ENCODE measurements at regions not wholly inside any gene's neighbourhood (a gene's known extent, or its start where the extent isn't known, plus 50 kb on each side); places are given as distances from the start of the nearest gene placed in this dataset.

DNA sequence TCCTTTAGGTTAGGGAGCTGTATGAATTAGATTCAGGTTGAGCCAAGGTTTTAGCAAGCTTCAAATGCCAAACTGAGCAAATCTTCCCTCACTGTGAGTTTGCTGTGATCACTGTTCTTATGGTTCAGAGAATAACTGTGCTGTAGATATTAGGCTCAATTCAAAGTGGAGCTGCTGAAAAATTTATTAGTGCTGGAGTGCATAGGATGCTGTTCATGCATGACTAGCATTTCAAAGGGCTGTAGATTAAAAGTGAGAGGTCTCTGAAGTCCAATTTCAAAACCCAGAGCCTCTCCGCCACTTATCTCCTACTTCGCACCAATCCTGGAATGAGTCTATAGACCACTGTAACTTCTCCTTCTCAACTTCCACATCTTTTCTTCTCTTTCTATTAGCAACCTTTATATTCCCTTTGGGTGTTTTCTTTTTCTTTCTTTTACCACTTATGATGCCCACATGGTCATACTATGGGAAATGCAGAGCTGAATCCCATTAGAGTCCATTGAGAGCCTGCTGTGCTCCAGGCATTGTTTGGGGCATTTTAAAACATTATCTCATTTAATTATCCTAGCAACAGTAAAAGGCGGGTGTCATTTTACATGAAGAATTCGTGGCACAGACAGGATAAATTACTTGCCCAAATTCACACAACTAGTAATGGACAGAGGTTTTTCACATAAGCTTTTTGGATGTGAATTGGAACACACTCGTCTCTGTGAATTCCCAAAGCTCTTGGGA is 77.5 kb upstream of the EEA1 start:
- TF ChIP-seq GATA3 (IDR thresholded peaks at IDR 0.05; ENCODE audit: low read depth, low read length) (no peak), GATA2 (IDR thresholded peaks at IDR 0.05; ENCODE audit: low read depth, low read length) (no peak)

- no peak for TF ChIP-seq GATA2 (IDR thresholded peaks at IDR 0.05; ENCODE audit: low read depth, low read length)
- TF ChIP-seq GATA3 (IDR thresholded peaks at IDR 0.05; ENCODE audit: low read depth, low read length): no peak
Observed at GRCh38 chr12:93007544-93007943, 78.4 kb upstream of the EEA1 start.

GRCh38 chr12:93008044-93008778 is 79.1 kb upstream of the EEA1 start:
- TF ChIP-seq GATA2 (IDR thresholded peaks at IDR 0.05; ENCODE audit: low read depth, low read length) (no peak), GATA3 (IDR thresholded peaks at IDR 0.05; ENCODE audit: low read depth, low read length) (no peak)

- TF ChIP-seq GATA3 (IDR thresholded peaks at IDR 0.05; ENCODE audit: low read depth, low read length) (no peak), GATA2 (IDR thresholded peaks at IDR 0.05; ENCODE audit: low read depth, low read length) (no peak)
Observed at GRCh38 chr12:93009533-93009932, 80.4 kb upstream of the EEA1 start.

DNA sequence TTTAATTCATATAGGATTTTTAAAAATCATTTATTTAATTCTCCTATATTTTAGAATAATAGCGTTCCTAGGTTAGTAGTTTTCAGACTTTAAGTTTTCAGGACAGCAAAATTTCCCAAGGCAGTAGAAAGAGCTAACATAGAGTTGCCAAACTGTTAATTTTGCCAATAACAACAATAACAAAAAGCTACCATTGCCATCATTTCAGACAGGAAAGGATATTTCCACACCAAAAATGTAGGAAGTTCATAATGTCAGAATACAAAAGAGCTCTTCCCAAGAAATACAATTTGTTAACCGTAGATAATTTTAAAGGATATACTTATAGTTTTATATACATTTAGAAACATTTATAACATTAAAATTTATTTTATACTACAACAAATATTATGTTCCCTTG is 81.4 kb upstream of the EEA1 start:
- TF ChIP-seq GATA2 (IDR thresholded peaks at IDR 0.05; ENCODE audit: low read depth, low read length) (no peak), GATA3 (IDR thresholded peaks at IDR 0.05; ENCODE audit: low read depth, low read length) (no peak)

DNA sequence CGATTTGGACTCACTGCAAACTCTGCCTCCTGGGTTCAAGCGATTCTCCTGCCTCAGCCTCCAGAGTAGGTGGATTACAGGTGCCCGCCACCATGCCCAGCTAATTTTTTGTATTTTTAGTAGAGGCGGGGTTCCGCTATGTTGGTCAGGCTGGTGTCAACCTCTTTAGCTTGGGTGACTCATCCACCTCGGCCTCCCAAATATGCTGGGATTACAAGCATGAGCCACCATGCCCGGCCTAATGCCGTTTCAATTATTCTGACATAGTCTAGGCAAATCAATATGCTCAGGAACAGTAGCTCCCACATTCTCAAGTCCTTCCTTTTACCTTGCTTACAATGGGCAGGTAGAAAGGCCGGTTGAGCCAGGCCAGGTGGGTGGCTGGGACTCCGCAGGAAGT is 82.0 kb upstream of the EEA1 start:
- TF ChIP-seq GATA2 (IDR thresholded peaks at IDR 0.05; ENCODE audit: low read depth, low read length): no peak
- no peak for TF ChIP-seq GATA3 (IDR thresholded peaks at IDR 0.05; ENCODE audit: low read depth, low read length)

GRCh38 chr12:93015871-93016751 is 87.0 kb upstream of the EEA1 start:
- TF ChIP-seq GATA2 (IDR thresholded peaks at IDR 0.05; ENCODE audit: low read depth, low read length): no peak
- no peak for TF ChIP-seq GATA3 (IDR thresholded peaks at IDR 0.05; ENCODE audit: low read depth, low read length)

DNA sequence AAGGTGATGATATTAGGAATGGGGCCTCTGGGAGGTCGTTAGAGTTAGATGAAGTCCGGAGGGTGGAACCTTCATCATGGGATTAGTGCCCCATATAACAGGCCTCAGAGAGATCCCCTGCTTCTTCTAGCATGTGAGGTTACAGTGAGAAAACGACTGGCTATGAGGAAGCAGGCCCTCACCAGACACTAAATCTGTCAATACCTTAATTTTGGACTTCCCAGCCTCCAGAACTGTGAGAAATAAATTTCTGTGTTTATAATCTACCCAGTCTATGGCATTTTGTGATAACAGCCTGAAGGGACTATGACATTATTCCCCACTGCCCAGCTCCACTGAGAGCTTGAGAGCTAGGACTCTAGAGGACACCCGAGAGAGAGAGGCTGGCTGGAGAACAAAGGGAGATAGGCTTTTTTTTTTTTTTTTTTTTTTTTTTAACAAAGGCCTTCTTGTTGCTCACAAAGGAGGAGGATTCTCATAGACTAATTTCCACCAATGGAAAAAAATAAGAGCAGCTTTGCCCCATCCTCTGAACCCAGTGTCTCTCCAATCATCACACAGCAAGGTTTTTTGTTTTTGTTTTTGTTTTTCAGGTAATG is 87.8 kb upstream of the EEA1 start:
- no peak for TF ChIP-seq GATA3 (IDR thresholded peaks at IDR 0.05; ENCODE audit: low read depth, low read length)
- no peak for TF ChIP-seq GATA2 (IDR thresholded peaks at IDR 0.05; ENCODE audit: low read depth, low read length)

- no peak for TF ChIP-seq GATA2 (IDR thresholded peaks at IDR 0.05; ENCODE audit: low read depth, low read length)
- TF ChIP-seq GATA3 (IDR thresholded peaks at IDR 0.05; ENCODE audit: low read depth, low read length): no peak
Observed at GRCh38 chr12:93018610-93019009, 89.5 kb upstream of the EEA1 start.

GRCh38 chr12:93019212-93019927 is 90.3 kb upstream of the EEA1 start:
- no peak for TF ChIP-seq GATA3 (IDR thresholded peaks at IDR 0.05; ENCODE audit: low read depth, low read length)
- TF ChIP-seq GATA2 (IDR thresholded peaks at IDR 0.05; ENCODE audit: low read depth, low read length): no peak

DNA sequence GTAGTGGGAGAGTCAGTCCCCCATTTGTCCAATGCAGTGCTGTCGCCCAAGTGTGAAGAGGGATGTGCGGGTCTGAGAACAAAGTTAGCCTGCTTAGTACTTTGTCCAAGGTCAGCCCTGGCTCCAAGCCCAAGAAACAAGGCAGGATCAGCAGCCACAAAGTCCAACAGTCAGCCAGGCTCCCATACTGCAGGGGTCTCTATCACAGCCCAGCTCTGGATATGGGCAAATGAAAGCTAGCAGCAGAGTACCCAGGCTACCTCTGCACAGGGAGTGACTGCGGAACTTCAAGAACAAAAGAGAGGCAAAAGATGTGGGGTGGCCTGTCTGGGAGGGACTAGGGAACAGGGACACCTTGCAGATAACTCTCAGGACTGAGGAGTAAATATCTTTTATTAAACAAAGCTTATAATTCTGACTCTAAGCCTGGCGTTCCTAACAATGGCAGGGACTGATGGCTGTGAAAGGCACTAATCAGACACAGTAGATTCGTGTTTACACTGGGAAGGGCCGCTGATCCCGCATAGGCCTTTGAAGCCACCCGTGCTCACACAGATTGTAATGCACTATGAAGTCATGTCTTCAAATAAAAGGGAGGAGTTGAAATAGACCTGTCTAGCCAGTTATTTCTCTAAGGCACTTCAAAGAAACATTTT is 91.0 kb upstream of the EEA1 start:
- TF ChIP-seq GATA3 (IDR thresholded peaks at IDR 0.05; ENCODE audit: low read depth, low read length): no peak
- no peak for TF ChIP-seq GATA2 (IDR thresholded peaks at IDR 0.05; ENCODE audit: low read depth, low read length)

DNA sequence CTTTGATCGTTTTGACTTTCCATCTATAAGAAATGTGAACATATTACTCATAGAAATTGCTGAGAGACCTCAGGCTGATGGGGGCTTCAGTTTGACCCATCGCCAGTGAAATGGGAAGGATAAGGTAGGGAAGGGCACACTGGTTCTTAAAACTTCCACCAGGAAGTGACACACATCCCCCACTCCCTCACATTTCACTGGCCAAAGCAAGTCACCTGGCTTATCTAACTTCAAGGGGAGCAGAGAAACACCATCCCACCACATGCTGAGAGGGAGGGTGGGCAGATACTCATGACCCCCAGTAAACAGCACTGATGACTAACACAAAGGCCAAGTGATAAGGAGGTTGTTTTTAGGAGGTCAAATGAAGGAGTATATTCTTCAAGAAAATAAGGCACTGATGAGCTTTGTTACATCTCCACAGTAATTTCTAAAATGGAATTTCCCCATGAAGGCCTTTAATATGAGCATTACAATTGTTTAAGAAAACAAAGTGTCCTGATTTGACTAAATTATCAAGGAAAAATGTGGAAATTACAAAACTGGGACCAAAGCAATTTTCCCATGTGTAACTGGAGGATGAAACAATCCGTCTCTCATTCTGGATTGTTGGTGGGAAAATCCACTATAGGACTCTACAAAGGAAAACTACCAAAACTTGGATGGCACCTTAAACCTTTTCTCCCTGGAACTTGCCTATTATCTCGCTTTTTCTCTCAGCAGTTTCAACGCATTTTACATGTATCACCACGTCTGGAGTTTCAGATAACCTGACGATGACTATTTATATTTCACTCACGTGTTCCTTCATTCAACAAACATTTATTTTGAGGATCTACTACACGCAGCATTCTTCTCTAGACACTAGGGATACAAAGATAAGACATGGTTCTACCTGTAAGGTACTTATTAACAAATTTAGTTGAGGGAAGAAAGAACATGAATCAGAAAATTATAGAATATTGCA is 91.8 kb upstream of the EEA1 start:
- TF ChIP-seq GATA3 (IDR thresholded peaks at IDR 0.05; ENCODE audit: low read depth, low read length) (no peak), GATA2 (IDR thresholded peaks at IDR 0.05; ENCODE audit: low read depth, low read length) (no peak)

Measured in SH-SY5Y (cell line).